ENCODE measurements at regions not wholly inside any gene's neighbourhood (a gene's known extent, or its start where the extent isn't known, plus 50 kb on each side); places are given as distances from the start of the nearest gene placed in this dataset.

DNA sequence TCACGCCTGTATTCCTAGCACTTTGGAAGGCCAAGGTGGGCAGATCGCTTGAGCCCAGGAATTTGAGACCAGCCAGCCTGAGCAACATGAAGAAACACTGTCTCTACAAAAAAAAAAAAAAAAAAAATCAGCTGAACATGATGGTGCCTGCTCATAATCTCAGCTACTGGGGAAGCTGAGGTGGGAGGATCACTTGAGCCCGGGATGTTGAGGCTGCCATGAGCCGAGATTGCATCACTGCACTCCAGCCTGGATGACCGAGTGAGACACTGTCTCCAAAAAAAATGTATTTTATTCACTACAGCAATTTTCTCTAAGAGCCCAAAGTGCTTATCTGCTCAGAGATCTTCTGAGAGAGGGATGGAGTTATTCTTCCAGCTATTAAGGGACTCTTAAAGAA lies 215.8 kb upstream of the PPP3CA start:
- no peak for DNase-seq

GRCh38 chr4:101556842-101557241 lies 209.5 kb upstream of the PPP3CA start:
- DNase-seq: no peak

DNA sequence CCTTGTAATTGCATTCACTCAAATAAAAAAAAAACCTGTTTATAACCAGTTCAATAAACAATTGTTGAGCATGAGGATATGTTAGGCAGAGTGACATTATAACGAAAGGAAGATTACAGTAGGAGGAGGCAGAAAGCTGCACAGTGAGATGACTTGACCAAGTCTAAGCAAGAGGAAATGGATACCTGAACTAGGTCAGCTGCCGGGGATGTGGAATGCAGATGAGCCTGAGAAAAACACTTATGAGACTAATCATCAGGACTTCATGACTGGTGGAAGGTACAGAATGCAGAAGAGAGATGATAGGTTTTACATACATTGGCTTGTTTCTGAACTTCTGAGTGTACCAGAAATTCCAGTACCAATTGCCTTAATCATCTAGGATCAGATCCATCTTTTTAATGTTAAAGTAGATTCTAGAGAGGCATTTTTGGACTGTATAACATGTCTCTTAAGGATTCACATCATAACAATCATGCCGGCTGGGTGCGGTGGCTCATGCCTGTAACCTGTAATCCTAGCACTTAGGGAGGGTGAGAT lies 208.1 kb upstream of the PPP3CA start:
- no peak for DNase-seq

DNA sequence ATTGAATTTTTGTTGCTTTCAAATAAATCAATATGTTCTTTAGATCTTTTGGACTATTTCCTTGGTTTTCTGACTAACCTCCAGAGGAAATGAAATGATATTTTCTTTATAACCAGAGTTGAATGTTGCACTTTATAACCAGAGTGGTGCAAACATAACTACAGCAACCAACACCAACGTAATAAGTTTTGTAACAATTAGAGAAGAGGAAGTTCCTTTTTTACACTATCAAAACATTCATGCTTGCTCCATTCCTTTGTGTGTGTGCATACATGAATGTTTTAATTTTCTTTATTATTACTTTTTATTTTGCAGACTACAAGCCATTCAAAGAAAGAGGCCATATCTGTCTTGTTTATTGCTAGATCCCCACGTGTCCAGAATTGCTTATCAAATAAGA lies 193.0 kb upstream of the PPP3CA start:
- no peak for DNase-seq

- no peak for DNase-seq
Observed at GRCh38 chr4:101528526-101528925, 181.2 kb upstream of the PPP3CA start.

DNA sequence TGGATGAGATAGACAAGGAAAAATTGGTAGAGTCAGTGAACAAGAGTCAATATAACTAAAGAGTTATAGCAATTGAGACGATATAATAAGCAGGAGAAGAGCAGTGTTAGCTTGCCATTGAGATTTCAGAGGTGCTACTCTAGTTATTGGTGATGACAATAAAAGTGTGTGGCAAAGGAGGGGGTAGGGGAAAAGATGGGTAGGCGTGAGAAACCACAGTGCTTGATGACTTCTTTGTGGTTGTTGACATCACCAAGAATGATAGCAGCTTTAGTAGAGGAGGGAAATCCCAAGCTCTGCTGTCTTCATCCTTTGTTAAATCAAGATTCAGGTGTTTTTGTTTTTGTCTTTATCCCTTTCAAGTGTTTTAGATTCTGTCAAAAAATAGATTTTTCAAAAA lies 179.9 kb upstream of the PPP3CA start:
- DNase-seq: no peak

- no peak for DNase-seq
Observed at GRCh38 chr4:101515566-101515965, 168.2 kb upstream of the PPP3CA start.

DNA sequence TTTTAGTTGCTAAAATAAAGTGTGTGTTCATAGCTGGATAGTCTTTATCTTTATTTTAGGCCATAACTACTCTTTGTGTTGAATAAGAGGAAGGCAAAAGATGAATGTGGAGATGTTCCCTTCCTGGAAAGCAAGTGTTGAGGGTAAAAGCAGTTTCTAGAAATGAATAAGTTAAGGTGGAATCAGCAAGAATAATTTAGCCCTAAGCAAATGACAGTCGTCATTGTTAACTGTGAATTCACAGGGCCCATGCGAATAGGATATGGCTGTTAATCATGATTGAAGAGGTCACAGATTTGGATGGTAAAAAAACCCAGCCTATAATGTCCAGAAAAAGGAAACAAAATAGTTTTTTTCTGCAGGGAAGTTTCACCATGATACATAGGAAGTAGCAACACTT lies 167.8 kb upstream of the PPP3CA start:
- DNase-seq: no peak

DNA sequence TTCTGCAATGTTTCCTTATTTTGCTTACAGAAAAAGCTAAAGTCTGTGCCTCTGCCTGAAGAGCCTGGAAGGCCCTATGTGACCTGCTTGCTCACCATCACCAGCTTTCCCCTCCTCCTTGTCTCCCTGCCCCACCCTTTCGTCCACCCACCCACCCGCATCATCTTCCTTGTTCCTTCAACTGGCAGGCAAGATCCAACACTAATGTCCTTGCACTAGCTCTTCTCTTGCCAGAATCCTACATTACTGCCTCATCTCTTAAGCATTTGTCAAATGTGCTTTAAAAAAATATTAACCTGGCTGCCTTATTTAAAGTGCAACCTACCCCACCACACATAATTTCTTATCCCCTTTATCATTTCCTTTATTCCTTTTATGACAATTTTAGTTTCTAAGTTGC lies 165.1 kb upstream of the PPP3CA start:
- DNase-seq: no peak

DNA sequence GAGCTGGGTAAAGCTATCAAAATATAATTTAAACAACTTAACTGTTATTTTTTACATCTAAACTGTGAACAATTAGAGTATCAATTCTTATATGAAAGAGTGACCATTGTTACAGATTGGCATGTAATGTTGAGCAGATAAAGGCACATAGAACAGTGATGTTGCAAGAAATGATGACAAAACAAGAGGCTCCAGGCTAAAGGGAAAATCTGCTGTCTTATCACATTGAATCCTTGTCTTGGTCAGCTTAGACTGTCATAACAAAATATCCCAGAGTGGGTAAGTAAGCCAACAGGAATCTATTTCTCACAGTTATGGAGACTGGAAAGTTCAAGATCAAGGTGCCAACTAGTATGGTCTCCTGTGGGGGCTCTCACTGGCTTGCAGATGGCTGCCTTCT lies 154.1 kb upstream of the PPP3CA start:
- DNase-seq: no peak

- no peak for DNase-seq
Observed at GRCh38 chr4:101500742-101501141, 153.4 kb upstream of the PPP3CA start.

DNA sequence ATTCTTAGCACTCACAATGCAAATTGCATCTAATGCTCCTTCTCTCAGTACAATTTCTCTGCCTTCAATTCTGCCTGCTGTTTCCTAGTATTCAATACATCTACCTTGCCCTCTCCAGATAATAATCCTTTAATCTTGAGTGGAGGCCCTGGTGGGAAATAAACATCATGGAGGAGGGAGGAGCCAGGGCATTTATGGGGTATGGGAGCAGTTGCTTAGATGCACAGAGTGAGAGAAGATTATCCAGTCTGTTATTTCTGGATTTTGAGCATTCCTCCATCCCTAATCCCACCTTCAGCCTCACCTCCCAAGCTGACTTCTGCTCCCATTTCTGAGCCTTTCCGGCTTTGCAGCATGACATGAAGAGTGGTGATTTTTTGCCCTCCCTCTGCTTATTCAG lies 127.9 kb upstream of the PPP3CA start:
- no peak for DNase-seq

DNA sequence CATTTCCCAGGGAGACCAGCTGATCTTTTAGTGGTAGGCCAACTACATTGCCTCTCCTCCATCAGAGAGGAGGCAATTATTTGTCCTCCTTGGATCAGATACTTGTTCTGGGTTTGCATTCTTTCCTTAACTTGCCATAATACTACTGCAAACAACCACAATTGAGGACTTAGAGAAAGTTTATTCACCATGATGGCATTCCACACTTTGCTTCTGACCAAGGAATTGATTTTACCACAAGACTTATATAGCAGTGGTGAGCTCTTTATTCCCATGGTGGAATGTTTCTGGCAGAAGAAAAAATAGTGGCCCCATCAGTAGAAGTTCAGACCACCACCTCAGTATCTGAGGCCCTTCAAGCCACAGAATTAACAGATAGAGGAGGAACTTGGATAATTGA lies 123.9 kb upstream of the PPP3CA start:
- no peak for DNase-seq

DNA sequence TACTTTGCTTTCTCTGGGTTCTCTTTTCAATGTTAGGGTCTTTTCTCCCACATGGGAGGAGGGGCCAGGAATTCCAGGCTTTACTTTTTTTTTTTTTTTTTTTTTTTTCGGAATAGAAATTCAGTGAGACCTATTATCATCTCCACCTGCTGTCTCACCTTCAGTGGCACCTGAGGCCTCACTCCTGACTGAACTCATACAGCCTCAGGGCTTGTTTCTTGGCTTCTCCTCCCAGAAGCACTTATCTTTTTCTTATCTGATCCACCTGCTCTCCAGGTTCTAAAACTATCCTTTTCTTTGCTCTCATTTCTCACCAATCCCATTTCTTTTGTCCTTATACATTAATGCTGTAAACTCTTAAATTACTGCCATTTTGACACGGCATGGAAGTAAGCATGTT lies 117.3 kb upstream of the PPP3CA start:
- DNase-seq: no peak

DNA sequence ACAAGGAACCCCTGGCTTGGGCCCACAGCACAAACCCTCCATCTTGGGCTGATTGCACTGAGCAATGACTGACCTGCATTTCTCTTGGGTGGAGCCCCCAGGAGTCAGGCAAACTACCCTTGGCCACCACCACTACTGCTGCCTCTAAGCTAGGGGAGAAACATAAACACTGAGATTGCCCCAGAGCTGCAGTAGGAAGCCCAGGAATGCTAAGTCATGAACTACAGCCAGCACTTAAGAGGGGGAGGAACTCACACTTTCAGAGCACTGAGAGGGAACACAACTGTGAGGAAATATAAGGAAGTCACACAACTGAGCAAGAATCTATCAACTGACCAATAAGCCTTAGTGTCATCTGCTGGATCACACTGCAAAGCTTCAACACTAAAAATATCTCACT lies 111.6 kb upstream of the PPP3CA start:
- no peak for DNase-seq

GRCh38 chr4:101458473-101458872 lies 111.1 kb upstream of the PPP3CA start:
- DNase-seq: no peak

- no peak for DNase-seq
Observed at GRCh38 chr4:101451086-101451485, 103.8 kb upstream of the PPP3CA start.

DNA sequence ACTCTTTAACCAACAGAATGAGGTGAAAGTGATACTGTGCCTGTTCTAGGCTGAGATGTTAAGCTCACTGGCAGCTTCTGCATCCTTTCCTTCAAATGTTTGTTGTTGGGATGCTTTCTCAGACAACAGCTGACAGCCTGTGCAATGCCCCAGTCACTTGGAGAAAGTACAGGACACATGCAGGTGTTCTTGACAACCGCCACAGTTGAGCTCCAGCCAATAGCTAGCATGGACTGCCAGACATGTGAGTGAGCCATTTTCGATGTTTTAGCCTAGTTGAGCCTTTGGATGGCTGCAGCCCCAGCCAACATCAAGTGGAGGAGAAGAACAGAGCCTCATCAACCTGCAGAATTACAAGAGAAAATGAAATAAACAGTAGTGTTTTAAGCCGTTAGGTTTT lies 94.1 kb upstream of the PPP3CA start:
- DNase-seq: no peak

- no peak for DNase-seq
Observed at GRCh38 chr4:101439926-101440325, 92.6 kb upstream of the PPP3CA start.

DNA sequence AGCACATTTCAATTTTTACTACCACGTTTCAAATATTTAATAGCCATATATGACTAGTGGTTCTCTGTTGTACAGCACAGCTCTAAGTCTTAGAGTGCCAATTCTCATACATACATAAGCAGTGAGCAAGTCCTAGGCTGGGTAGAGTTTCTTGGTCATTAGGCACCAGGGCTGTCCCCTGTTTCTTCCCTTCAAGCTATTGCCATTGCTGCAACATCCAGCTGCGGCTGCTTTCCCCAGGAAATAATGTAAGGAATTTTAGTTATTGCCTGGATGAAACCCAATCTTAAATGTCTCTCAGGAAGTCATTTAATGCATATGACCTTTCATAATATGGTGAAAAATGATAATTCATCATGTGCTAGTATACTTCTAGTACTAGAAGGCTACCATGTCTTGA lies 74.1 kb upstream of the PPP3CA start:
- DNase-seq: no peak

DNA sequence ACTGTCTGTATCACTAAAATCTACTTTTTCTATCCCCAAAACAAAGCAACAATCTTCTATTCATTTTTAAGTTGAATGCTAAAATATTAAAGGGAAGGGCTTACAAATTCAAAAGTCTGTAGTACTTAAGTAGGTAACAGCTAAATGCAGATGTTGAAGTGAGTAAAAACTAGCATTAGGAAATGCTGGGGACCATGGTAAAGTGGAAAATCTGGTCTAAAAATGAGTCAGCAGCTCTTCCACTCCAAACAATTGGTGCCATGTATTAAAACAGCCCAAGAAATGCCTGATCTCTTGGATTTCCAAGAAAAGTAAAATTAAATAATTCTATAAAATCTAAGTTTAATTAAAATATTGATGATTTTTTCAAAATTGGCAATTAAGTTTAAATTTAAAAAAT lies 73.3 kb upstream of the PPP3CA start:
- DNase-seq: no peak

- peak; percentile 15 for DNase-seq
Observed at GRCh38 chr4:101419336-101420135, 72.2 kb upstream of the PPP3CA start.

DNA sequence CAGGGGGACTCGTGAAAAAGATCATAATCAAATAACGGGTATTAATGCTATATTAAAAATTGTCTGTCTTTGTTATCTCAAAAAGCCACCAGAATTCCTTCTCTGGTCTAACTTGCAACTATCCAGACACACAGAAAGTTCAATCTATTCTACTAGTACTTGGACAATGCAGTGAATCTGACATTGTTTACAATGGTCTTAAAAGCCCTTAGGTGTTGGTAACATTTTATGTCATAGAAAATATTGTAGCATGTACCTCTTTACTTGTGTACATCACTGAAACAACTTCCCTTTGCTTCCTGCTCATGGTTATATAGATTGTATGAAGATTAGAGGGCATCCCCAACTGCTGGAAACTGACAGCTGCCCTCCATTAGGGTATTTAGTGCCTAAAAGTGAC lies 71.1 kb upstream of the PPP3CA start:
- DNase-seq: no peak

DNA sequence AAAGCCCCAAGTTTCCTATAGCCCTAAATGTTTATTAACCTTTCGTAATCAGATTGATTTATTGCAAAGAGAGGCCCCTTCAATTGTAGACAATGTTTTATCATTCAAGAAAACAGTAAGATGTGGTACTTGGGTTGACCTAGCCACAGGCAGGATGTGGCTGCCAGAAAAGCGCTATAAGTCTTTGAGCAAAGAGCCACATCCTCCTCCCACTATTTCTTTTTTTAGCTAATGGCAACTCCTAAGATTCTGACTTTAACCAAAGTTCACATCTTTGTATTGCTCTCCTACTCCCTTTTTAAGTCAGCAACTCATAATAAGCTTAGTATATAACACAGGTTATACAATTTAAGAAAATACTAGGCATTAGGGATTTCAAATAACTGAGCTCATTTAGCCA lies 70.7 kb upstream of the PPP3CA start:
- DNase-seq: no peak

DNA sequence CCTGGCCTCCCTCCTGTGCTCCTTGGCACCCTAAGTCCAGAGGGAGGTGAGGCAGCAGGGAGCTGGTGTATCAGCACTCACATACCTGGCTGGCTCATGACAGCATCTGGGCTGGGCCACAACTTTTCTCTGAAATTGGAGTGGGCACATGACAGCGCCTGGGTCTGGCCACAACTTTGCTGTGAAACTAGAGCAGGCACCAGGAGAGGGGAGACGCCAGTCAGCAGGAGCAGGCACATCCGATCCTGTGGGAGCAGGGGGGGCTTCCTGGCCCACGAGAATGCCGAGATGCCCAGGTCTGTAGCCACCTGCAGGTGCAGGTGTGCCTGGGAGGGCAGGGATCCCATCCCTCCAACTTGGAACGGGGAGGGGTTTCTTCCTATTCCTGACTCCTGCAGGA lies 69.7 kb upstream of the PPP3CA start:
- no peak for DNase-seq

All from SHP77 treated with DMSO at 0.1 percent for 48 hours (cell line).